NCI-H82 treated with DMSO at 0.1 percent for 48 hours (cell line): ENCODE measurements at regions not wholly inside any gene's neighbourhood (a gene's known extent, or its start where the extent isn't known, plus 50 kb on each side); places are given as distances from the start of the nearest gene placed in this dataset.
"Not testable (repeated sequence)": the region's sequence is repeated elsewhere in the genome, so short reads cannot be mapped to it uniquely, and the experiment has no call there.

Source experiments
- DNase-seq: peaks from one replicate; lab custom pipeline; 2025; ENCODE audit not compliant: unreplicated experiment; lab: John Stamatoyannopoulos, UW

- no peak for DNase-seq
Observed at GRCh38 chr2:185374878-185375277, 363.7 kb upstream of the FSIP2 start.

GRCh38 chr2:185375731-185376130 lies 362.9 kb upstream of the FSIP2 start:
- no peak for DNase-seq

DNA sequence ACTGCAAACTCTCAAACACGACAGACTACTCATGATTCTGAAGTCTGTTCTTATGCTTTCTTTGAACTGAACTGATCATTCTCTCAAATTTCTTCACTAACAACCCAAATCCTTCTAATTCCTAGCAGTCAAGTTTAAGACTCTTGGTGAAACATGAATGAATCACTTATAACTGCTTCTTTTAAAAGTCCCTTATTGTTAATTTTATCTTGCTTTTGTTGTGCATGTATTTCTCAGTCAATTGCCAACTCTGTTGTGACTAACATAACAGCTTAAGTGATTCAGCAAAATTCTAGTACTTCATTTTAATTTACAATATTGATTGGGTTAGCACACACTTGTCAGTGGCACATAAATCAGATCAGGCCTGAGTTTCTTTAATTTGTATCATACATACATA lies 357.0 kb upstream of the FSIP2 start:
- DNase-seq, result no peak

GRCh38 chr2:185384822-185385560 lies 353.6 kb upstream of the FSIP2 start:
- DNase-seq, result no peak

- DNase-seq, result no peak
Observed at GRCh38 chr2:185388226-185388625, 350.4 kb upstream of the FSIP2 start.

DNA sequence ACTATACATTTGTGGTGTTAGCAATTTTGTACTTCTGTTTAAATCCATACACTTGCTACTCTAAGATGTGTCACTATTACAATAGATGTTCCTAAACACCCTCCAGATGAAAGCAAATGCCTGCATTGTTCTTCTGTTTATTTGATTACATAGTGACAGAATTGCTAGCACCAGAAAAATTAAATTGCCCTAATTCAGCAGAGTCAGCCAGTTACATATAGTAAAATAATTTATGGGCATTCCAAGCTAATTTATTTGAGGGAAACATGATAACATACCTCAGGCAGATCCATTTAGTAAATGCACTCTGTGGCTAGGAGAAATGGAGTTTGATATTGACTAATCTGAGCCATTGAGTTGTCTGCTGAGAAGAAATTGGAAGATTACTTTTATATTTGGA lies 347.1 kb upstream of the FSIP2 start:
- DNase-seq, result no peak

- DNase-seq, result no peak
Observed at GRCh38 chr2:185393091-185393490, 345.5 kb upstream of the FSIP2 start.

DNA sequence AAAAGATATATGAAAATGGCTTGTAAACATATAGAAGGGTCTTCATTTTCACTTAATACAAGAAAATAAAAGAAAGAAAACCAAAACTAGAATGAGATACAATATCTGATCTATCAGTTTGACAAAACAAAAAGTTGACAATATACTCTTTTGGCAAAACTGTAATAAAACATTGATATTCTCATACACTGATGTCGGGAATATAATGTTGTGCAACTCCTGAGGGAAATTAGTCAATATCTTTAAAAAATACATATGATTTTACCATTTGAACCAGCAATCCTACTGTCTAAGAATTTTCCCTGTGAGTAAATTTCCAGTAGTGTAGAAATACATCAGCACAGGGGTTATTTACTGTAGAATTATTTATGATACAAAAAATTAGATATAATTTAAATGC lies 336.1 kb upstream of the FSIP2 start:
- DNase-seq, result no peak

- DNase-seq, result no peak
Observed at GRCh38 chr2:185404578-185404977, 334.0 kb upstream of the FSIP2 start.

DNA sequence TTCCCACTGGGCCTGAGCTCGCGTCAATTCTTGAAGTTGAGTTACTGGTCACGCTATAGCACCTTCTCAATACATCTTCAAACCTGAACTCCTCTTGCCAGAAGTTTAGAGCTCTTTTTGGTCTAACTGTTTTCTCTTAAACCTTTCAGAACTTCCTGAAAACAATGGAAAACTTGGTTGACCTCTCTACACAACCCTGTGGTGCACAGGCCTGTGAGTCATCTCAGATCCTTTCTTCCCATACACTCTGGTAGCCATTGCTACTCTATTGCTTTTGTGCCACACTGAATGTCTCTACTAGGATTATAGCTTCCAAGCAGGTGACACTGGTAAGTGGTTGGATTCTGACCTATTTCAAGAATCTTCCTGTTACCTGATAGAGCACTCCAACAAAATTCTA lies 321.5 kb upstream of the FSIP2 start:
- no peak for DNase-seq

- no peak for DNase-seq
Observed at GRCh38 chr2:185417688-185418087, 320.9 kb upstream of the FSIP2 start.

DNA sequence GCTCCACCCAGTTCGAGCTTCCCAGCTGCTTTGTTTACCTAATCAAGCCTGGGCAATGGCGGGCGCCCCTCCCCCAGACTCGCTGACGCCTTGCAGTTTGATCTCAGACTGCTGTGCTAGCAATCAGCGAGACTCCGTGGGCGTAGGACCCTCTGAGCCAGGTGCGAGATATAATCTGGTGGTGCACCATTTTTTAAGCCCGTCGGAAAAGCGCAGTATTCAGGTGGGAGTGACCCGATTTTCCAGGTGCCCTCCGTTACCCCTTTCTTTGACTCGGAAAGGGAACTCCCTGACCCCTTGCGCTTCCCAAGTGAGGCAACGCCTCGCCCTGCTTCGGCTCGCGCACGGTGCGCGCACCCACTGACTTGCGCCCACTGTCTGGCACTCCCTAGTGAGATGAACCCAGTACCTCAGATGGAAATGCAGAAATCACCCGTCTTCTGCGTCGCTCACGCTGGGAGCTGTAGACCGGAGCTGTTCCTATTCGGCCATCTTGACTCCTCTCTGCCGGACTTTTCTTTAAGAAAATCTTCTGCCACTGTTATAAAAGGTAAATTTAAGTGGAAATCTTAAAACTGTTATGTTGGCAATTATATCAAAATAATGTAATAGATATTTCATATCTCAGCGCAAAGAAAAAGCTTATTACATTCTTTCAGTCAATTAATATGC lies 313.5 kb upstream of the FSIP2 start:
- DNase-seq, result not testable (repeated sequence)

GRCh38 chr2:185428000-185428399 lies 310.6 kb upstream of the FSIP2 start:
- DNase-seq, result no peak

DNA sequence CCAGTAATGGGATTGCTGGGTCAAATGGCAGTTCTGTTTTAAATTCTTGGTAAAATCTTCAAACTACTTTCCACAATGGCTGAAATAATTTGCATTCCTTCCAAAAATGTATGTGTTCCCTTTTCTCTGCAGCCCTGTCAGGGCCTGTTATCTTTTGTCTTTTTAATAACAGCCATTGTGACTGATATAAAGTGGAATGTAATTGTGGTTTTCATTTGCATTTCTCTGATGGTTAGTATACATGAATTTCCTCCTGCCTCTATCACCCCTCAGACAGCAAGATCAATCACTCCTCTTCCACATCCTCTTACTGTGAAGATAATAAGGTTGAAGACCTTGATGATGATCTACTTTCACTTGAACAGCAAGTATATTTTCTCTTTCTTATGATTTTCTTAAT lies 304.8 kb upstream of the FSIP2 start:
- no peak for DNase-seq

GRCh38 chr2:185436787-185437372 lies 301.7 kb upstream of the FSIP2 start:
- no peak for DNase-seq

DNA sequence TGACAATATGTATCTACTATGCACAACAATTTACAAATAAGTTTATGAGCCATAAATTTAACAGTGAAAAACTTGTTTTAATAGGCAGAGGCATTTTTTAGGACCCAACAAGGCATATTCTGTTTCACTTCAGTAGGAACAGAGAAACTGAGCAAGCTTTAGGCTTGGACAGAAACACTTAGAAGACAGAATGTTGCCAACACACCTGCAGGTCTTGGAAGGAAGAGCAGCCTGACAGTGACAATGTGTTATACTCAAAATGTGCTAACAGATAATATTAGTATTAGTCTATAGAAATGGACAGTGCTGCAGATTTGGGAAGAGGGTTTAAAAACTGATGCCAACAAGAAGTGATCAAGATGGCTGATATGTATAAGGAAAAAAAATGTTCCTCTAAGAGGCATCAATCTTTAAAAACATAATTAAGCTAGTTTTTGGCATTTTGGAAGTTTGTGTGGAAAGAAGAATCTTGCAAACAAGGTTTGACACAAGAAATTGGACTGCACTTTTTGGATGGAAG lies 297.1 kb upstream of the FSIP2 start:
- no peak for DNase-seq

GRCh38 chr2:185456517-185456916 lies 282.1 kb upstream of the FSIP2 start:
- no peak for DNase-seq

- DNase-seq, result no peak
Observed at GRCh38 chr2:185463481-185463880, 275.1 kb upstream of the FSIP2 start.

GRCh38 chr2:185466915-185467314 lies 271.7 kb upstream of the FSIP2 start:
- DNase-seq, result no peak

DNA sequence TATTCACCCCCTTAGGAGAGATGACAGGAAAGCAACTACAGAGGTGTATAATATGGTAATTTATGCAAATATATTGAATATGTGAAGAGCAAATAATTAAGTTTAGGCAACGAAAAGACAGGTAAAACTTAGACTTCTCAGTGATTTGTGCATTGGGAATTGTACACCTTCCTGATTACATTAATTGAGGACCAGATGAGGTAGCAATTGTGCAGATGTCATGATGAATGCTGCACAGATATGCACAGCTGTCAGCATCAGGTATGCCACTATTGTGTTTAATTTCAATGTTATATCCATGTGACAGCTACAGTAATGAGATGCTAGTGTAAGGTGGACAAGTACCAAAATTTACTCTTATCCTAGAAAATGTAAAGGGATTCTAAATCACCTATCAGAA lies 267.2 kb upstream of the FSIP2 start:
- DNase-seq, result no peak

GRCh38 chr2:185472574-185472973 lies 266.0 kb upstream of the FSIP2 start:
- DNase-seq, result no peak

GRCh38 chr2:185473838-185474237 lies 264.8 kb upstream of the FSIP2 start:
- DNase-seq, result no peak
